GM23338 (cell line): ENCODE measurements at regions not wholly inside any gene's neighbourhood (a gene's known extent, or its start where the extent isn't known, plus 50 kb on each side); places are given as distances from the start of the nearest gene placed in this dataset.

Source experiments
- ATAC-seq: fragments of 200-7000 bp; cut with Tn5 transposase; 3 replicates; pipeline ENCODE4 v1.9.1; 2020
- DNase-seq: peaks from one replicate; pipeline ENCODE4 v3.0.0-alpha.2; 2015; ENCODE audit warnings: low spot score
- H2AFZ ChIP-seq: fragments of 200-600 bp; sonication (generic); 2 replicates; pipeline ENCODE4 v1.8.0; 2016; ENCODE audit warnings: antibody characterized with exemption, mild to moderate bottlenecking, moderate library complexity
- H3F3A ChIP-seq: fragments of 200-600 bp; sonication (generic); replicated peaks from 2 replicates; pipeline ENCODE4 v1.8.0; 2017; ENCODE audit warnings: antibody characterized with exemption, mixed run types, low read depth
- H3K27ac ChIP-seq: fragments of 200-600 bp; sonication (generic); 2 replicates; pipeline ENCODE4 v1.6.1; 2016; ENCODE audit warnings: low read depth
- H3K27me3 ChIP-seq: fragments of 200-600 bp; sonication (generic); 2 replicates; pipeline ENCODE4 v1.8.0; 2016; ENCODE audit warnings: mild to moderate bottlenecking, mixed run types, moderate library complexity; ENCODE audit not compliant: insufficient read depth
- H3K36me3 ChIP-seq: fragments of 200-600 bp; sonication (generic); 2 replicates; pipeline ENCODE4 v1.8.0; 2016; ENCODE audit warnings: mild to moderate bottlenecking; ENCODE audit not compliant: insufficient read depth
- H3K4me1 ChIP-seq: fragments of 200-600 bp; sonication (generic); 2 replicates; pipeline ENCODE4 v1.8.0; 2016; ENCODE audit warnings: mild to moderate bottlenecking, moderate library complexity; ENCODE audit not compliant: insufficient read depth
- H3K4me2 ChIP-seq: fragments of 200-600 bp; sonication (generic); 2 replicates; pipeline ENCODE4 v1.7.1; 2017; ENCODE audit warnings: mixed run types
- H3K4me3 ChIP-seq: fragments of 200-600 bp; sonication (generic); 2 replicates; pipeline ENCODE4 v1.6.1; 2016; ENCODE audit warnings: mixed run types
- H3K79me2 ChIP-seq: fragments of 200-600 bp; sonication (generic); replicated peaks from 2 replicates; pipeline ENCODE4 v1.8.0; 2017; ENCODE audit warnings: mild to moderate bottlenecking; ENCODE audit not compliant: insufficient read depth
- H3K9me2 ChIP-seq: fragments of 200-600 bp; sonication (generic); 2 replicates; pipeline ENCODE4 v1.8.0; 2017; ENCODE audit not compliant: insufficient read depth
- H4K20me1 ChIP-seq: fragments of 200-600 bp; sonication (generic); replicated peaks from 2 replicates; pipeline ENCODE4 v1.8.0; 2017; ENCODE audit warnings: mild to moderate bottlenecking; ENCODE audit not compliant: insufficient read depth
- H3K27ac Mint-ChIP-seq: 2 replicates; pipeline ENCODE4 v1.8.0; 2020; ENCODE audit warnings: inconsistent platforms, mild to moderate bottlenecking, moderate library complexity, mixed read lengths
- H3K27me3 Mint-ChIP-seq: 3 replicates; pipeline ENCODE4 v1.8.0; 2022; ENCODE audit warnings: low read depth, mild to moderate bottlenecking, moderate library complexity, mixed read lengths, inconsistent platforms; ENCODE audit not compliant: insufficient read depth, poor library complexity
- H3K36me3 Mint-ChIP-seq: 3 replicates; pipeline ENCODE4 v1.8.0; 2021; ENCODE audit warnings: low read depth, mild to moderate bottlenecking, inconsistent platforms, moderate library complexity, mixed read lengths
- H3K4me1 Mint-ChIP-seq: 3 replicates; pipeline ENCODE4 v1.8.0; 2020; ENCODE audit warnings: mild to moderate bottlenecking, inconsistent platforms, mixed read lengths
- H3K4me3 Mint-ChIP-seq: 3 replicates; pipeline ENCODE4 v1.8.0; 2021; ENCODE audit warnings: moderate library complexity, mild to moderate bottlenecking, inconsistent platforms, mixed read lengths
- H3K9me3 Mint-ChIP-seq: 3 replicates; pipeline ENCODE4 v1.8.0; 2020; ENCODE audit warnings: moderate library complexity, mild to moderate bottlenecking, inconsistent platforms, mixed read lengths
- CTCF ChIP-seq, 2 experiments: fragments of 200-600 bp in 1 of 2; sonication (generic) in 1 of 2; conservative IDR thresholded peaks; 2 replicates each; pipeline versions ENCODE4 v1.5.1 to v1.6.1; 2016 to 2017; ENCODE audit warnings: antibody characterized with exemption in 2 of 2, low read depth in 2 of 2, mild to moderate bottlenecking in 2 of 2, moderate library complexity in 1 of 2
- ETS1 ChIP-seq: IDR thresholded peaks from 2 replicates; pipeline ENCODE4 v1.6.1; 2016; ENCODE audit warnings: antibody characterized with exemption
- JUNB ChIP-seq: IDR thresholded peaks from one replicate; pipeline ENCODE4 v1.6.1; 2016; ENCODE audit warnings: antibody characterized with exemption; ENCODE audit not compliant: unreplicated experiment
- NANOG ChIP-seq: IDR thresholded peaks from 2 replicates; pipeline ENCODE4 v1.6.1; 2016; ENCODE audit warnings: antibody characterized with exemption, borderline replicate concordance
- STAT1 ChIP-seq: IDR thresholded peaks from one replicate; pipeline ENCODE4 v1.6.1; 2016; ENCODE audit warnings: antibody characterized with exemption; ENCODE audit not compliant: unreplicated experiment
- ZNF114 ChIP-seq: fragments of 250-450 bp; sonication (Bioruptor Pico); IDR thresholded peaks from 2 replicates; pipeline ENCODE4 v1.5.0; 2020; ENCODE audit warnings: mild to moderate bottlenecking, moderate library complexity
- ZNF331 ChIP-seq: fragments of 250-450 bp; sonication (Bioruptor Pico); IDR thresholded peaks from 2 replicates; pipeline ENCODE4 v1.5.0; 2020; ENCODE audit warnings: low read depth, mild to moderate bottlenecking, moderate library complexity
- TF ChIP-seq, protein P1 (sequence below): fragments of 250-450 bp; sonication (Bioruptor Pico); IDR thresholded peaks from 2 replicates; pipeline ENCODE4 v1.5.0; 2020; ENCODE audit warnings: mild to moderate bottlenecking, moderate library complexity
- TF ChIP-seq, protein P2 (sequence below): IDR thresholded peaks from one replicate; pipeline ENCODE4 v1.6.1; 2018; ENCODE audit warnings: antibody characterized with exemption; ENCODE audit not compliant: unreplicated experiment

DNA sequence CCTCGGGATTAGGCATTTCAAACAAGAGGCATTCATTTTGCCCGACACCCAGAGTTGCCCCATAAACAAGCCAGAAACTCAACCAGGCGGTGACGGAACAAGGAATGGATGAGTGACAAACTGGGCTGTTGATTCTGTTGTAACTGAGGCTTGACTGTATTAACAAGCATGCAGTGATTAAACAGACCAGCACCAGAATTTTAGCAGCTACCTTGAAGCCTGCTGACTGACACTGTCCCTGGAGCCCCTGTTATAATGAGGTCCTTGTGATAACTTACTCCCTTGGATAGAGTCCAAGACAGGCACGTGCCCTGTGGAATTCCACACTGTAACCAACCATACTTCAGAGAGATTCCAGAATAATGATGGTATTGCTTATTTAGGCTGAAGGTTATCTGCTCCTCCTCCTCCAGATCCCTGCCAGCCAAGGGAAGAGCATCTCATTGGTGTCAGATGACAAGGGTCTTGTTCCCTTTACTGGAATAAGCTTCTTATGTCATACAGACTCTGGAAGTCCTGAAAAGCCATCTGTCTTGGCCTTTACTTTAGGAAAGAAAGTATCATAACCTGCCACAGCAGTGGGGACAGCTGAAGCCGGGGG lies 97.1 kb upstream of the RMDN2 start:
- Histone ChIP-seq H4K20me1 (no peaks in the 10 kb centered on the region), H3K4me3 (no peak overlapping the region), H3K79me2 (no peaks in the 10 kb centered on the region), H3K27ac (no peak overlapping the region), H3F3A (no peaks in the 10 kb centered on the region), H3K36me3 (no peaks in the 10 kb centered on the region), H3K4me2 (no peak overlapping the region), H2AFZ (no peak overlapping the region), H3K9me2 (peaks cover 4% of the 10 kb centered on the region; the same call in 1 of the 2 replicates), H3K4me1 (no peaks in the 10 kb centered on the region), H3K27me3 (no peaks in the 10 kb centered on the region)
- Mint-ChIP-seq H3K4me3 (no peak overlapping the region), H3K4me1 (peaks cover 2% of the 10 kb centered on the region; the same call in 2 of the 3 replicates), H3K27me3 (peaks cover 1% of the 10 kb centered on the region), H3K36me3 (no peaks in the 10 kb centered on the region), H3K27ac (no peak overlapping the region), H3K9me3 (no peaks in the 10 kb centered on the region)
- DNase-seq: no peak
- TF ChIP-seq STAT1 (no peak), ZNF331 (CRISPR knock-in tag) (no peak), ZNF114 (CRISPR knock-in tag) (no peak), JUNB (no peak), ETS1 (no peak), NANOG (no peak), CTCF (conservative IDR thresholded peaks at IDR 0.05; ENCODE audit: low read depth in 2 of 2) (no peak)
- TF ChIP-seq, protein P1, sequence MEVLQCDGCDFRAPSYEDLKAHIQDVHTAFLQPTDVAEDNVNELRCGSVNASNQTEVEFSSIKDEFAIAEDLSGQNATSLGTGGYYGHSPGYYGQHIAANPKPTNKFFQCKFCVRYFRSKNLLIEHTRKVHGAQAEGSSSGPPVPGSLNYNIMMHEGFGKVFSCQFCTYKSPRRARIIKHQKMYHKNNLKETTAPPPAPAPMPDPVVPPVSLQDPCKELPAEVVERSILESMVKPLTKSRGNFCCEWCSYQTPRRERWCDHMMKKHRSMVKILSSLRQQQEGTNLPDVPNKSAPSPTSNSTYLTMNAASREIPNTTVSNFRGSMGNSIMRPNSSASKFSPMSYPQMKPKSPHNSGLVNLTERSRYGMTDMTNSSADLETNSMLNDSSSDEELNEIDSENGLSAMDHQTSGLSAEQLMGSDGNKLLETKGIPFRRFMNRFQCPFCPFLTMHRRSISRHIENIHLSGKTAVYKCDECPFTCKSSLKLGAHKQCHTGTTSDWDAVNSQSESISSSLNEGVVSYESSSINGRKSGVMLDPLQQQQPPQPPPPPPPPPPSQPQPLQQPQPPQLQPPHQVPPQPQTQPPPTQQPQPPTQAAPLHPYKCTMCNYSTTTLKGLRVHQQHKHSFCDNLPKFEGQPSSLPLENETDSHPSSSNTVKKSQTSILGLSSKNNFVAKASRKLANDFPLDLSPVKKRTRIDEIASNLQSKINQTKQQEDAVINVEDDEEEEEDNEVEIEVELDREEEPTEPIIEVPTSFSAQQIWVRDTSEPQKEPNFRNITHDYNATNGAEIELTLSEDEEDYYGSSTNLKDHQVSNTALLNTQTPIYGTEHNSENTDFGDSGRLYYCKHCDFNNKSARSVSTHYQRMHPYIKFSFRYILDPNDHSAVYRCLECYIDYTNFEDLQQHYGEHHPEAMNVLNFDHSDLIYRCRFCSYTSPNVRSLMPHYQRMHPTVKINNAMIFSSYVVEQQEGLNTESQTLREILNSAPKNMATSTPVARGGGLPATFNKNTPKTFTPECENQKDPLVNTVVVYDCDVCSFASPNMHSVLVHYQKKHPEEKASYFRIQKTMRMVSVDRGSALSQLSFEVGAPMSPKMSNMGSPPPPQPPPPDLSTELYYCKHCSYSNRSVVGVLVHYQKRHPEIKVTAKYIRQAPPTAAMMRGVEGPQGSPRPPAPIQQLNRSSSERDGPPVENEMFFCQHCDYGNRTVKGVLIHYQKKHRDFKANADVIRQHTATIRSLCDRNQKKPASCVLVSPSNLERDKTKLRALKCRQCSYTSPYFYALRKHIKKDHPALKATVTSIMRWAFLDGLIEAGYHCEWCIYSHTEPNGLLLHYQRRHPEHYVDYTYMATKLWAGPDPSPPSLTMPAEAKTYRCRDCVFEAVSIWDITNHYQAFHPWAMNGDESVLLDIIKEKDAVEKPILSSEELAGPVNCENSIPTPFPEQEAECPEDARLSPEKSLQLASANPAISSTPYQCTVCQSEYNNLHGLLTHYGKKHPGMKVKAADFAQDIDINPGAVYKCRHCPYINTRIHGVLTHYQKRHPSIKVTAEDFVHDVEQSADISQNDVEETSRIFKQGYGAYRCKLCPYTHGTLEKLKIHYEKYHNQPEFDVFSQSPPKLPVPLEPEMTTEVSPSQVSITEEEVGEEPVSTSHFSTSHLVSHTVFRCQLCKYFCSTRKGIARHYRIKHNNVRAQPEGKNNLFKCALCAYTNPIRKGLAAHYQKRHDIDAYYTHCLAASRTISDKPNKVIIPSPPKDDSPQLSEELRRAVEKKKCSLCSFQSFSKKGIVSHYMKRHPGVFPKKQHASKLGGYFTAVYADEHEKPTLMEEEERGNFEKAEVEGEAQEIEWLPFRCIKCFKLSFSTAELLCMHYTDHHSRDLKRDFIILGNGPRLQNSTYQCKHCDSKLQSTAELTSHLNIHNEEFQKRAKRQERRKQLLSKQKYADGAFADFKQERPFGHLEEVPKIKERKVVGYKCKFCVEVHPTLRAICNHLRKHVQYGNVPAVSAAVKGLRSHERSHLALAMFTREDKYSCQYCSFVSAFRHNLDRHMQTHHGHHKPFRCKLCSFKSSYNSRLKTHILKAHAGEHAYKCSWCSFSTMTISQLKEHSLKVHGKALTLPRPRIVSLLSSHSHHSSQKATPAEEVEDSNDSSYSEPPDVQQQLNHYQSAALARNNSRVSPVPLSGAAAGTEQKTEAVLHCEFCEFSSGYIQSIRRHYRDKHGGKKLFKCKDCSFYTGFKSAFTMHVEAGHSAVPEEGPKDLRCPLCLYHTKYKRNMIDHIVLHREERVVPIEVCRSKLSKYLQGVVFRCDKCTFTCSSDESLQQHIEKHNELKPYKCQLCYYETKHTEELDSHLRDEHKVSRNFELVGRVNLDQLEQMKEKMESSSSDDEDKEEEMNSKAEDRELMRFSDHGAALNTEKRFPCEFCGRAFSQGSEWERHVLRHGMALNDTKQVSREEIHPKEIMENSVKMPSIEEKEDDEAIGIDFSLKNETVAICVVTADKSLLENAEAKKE (CRISPR knock-in tag): no peak
- TF ChIP-seq, protein P2, sequence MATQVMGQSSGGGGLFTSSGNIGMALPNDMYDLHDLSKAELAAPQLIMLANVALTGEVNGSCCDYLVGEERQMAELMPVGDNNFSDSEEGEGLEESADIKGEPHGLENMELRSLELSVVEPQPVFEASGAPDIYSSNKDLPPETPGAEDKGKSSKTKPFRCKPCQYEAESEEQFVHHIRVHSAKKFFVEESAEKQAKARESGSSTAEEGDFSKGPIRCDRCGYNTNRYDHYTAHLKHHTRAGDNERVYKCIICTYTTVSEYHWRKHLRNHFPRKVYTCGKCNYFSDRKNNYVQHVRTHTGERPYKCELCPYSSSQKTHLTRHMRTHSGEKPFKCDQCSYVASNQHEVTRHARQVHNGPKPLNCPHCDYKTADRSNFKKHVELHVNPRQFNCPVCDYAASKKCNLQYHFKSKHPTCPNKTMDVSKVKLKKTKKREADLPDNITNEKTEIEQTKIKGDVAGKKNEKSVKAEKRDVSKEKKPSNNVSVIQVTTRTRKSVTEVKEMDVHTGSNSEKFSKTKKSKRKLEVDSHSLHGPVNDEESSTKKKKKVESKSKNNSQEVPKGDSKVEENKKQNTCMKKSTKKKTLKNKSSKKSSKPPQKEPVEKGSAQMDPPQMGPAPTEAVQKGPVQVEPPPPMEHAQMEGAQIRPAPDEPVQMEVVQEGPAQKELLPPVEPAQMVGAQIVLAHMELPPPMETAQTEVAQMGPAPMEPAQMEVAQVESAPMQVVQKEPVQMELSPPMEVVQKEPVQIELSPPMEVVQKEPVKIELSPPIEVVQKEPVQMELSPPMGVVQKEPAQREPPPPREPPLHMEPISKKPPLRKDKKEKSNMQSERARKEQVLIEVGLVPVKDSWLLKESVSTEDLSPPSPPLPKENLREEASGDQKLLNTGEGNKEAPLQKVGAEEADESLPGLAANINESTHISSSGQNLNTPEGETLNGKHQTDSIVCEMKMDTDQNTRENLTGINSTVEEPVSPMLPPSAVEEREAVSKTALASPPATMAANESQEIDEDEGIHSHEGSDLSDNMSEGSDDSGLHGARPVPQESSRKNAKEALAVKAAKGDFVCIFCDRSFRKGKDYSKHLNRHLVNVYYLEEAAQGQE: no peak
- no peak for ATAC-seq
